ENCODE measurements at regions not wholly inside any gene's neighbourhood (a gene's known extent, or its start where the extent isn't known, plus 50 kb on each side); places are given as distances from the start of the nearest gene placed in this dataset.

- Histone ChIP-seq H3K4me3 (replicated peaks in 1 of 3; ENCODE audit: low read depth in 2 of 3, low read length in 3 of 3) (no peak overlapping the region), H3K27ac (ENCODE audit: low read depth in 1 of 2, low read length in 2 of 2) (no peak overlapping the region), H3K36me3 (replicated peaks in 1 of 2; ENCODE audit: control insufficient read depth in 1 of 2, insufficient read depth in 2 of 2, low read length in 2 of 2) (no peaks in the 10 kb centered on the region), H3K9me3 (replicated peaks in 1 of 2; ENCODE audit: control insufficient read depth in 1 of 2, insufficient read depth in 1 of 2, low read length in 2 of 2) (peaks cover 10 to 12% of the 10 kb centered on the region in 2 donors), H3K4me2 (replicated peaks; ENCODE audit: extremely low read depth, low read length, poor library complexity, severe bottlenecking) (no peak overlapping the region), H4K20me1 (ENCODE audit: insufficient read depth, low read length) (no peaks in the 10 kb centered on the region), H3K9ac (ENCODE audit: insufficient read depth, low read length, poor library complexity, severe bottlenecking) (no peak overlapping the region), H3K27me3 (ENCODE audit: control insufficient read depth in 2 of 2, insufficient read depth in 2 of 2, low read length in 2 of 2) (no peaks in the 10 kb centered on the region), H3K79me2 (ENCODE audit: insufficient read depth, low read length) (no peaks in the 10 kb centered on the region), H2AFZ (ENCODE audit: insufficient read depth, low read depth, low read length, poor library complexity, severe bottlenecking) (no peak overlapping the region), H3K4me1 (ENCODE audit: control insufficient read depth in 1 of 2, insufficient read depth in 2 of 2, low read length in 2 of 2) (no peaks in the 10 kb centered on the region)
- TF ChIP-seq, protein P1, sequence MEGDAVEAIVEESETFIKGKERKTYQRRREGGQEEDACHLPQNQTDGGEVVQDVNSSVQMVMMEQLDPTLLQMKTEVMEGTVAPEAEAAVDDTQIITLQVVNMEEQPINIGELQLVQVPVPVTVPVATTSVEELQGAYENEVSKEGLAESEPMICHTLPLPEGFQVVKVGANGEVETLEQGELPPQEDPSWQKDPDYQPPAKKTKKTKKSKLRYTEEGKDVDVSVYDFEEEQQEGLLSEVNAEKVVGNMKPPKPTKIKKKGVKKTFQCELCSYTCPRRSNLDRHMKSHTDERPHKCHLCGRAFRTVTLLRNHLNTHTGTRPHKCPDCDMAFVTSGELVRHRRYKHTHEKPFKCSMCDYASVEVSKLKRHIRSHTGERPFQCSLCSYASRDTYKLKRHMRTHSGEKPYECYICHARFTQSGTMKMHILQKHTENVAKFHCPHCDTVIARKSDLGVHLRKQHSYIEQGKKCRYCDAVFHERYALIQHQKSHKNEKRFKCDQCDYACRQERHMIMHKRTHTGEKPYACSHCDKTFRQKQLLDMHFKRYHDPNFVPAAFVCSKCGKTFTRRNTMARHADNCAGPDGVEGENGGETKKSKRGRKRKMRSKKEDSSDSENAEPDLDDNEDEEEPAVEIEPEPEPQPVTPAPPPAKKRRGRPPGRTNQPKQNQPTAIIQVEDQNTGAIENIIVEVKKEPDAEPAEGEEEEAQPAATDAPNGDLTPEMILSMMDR (IDR thresholded peaks at IDR 0.05): no peak
- no peak overlapping the region for H3K4me3 Mint-ChIP-seq
- intact Hi-C loops (cut with micrococcal nuclease): no loop called here
- peaks cover under 1 to 16% (median 9%) of the 10 kb centered on the region in 7 donors for H3K9me3 Mint-ChIP-seq
- H3K4me1 Mint-ChIP-seq: no peaks in the 10 kb centered on the region
- no peaks in the 10 kb centered on the region for H3K36me3 Mint-ChIP-seq
- WGBS (ENCODE audit: insufficient coverage): no CpG with 5 or more reads among the region's 2 CpGs
- no peak for DNase-seq
- no peak overlapping the region for H3K27ac Mint-ChIP-seq
- H3K27me3 Mint-ChIP-seq (ENCODE audit: low read depth in 3 of 3): peaks cover 0 to 2% (median 1%) of the 10 kb centered on the region in 3 donors
Measured at GRCh38 chr3:137866001-137866400, 101.9 kb downstream of the SOX14 start.

DNA sequence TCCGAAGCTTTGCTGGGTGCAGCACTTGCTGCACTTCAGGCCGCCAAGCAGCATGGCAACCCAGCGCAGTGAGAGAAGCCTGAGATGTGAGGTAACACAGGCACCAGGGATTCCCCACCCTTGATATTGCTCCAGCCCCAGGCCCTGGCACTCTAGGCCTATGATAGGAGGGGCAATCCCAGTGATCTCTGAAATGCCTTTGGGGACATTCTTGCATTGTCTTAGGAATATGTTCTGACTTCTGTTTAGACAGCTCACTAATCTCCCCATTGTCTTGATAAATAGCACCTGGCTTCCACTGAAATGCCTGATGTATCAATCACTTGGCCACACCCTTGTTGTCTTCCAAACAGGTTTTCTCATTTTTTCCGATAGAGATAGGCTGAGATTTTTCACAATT, 102.8 kb downstream of the SOX14 start:
- WGBS (ENCODE audit: insufficient coverage): 87% methylated on average over 4 of the region's 4 CpGs
- Histone ChIP-seq H3K9ac (ENCODE audit: insufficient read depth, low read length, poor library complexity, severe bottlenecking) (no peak overlapping the region), H3K4me3 (replicated peaks in 1 of 3; ENCODE audit: low read depth in 2 of 3, low read length in 3 of 3) (no peak overlapping the region), H2AFZ (ENCODE audit: insufficient read depth, low read depth, low read length, poor library complexity, severe bottlenecking) (no peak overlapping the region), H3K9me3 (replicated peaks in 1 of 2; ENCODE audit: control insufficient read depth in 1 of 2, insufficient read depth in 1 of 2, low read length in 2 of 2) (peaks cover 10 to 13% of the 10 kb centered on the region in 2 donors), H3K4me1 (ENCODE audit: control insufficient read depth in 1 of 2, insufficient read depth in 2 of 2, low read length in 2 of 2) (no peaks in the 10 kb centered on the region), H3K36me3 (replicated peaks in 1 of 2; ENCODE audit: control insufficient read depth in 1 of 2, insufficient read depth in 2 of 2, low read length in 2 of 2) (no peaks in the 10 kb centered on the region), H4K20me1 (ENCODE audit: insufficient read depth, low read length) (no peaks in the 10 kb centered on the region), H3K4me2 (replicated peaks; ENCODE audit: extremely low read depth, low read length, poor library complexity, severe bottlenecking) (no peak overlapping the region), H3K27me3 (ENCODE audit: control insufficient read depth in 2 of 2, insufficient read depth in 2 of 2, low read length in 2 of 2) (no peaks in the 10 kb centered on the region), H3K27ac (ENCODE audit: low read depth in 1 of 2, low read length in 2 of 2) (no peak overlapping the region), H3K79me2 (ENCODE audit: insufficient read depth, low read length) (no peaks in the 10 kb centered on the region)
- H3K9me3 Mint-ChIP-seq: peaks cover 4 to 19% (median 13%) of the 10 kb centered on the region in 7 donors
- H3K27me3 Mint-ChIP-seq (ENCODE audit: low read depth in 3 of 3): peaks cover 0 to 2% (median 1%) of the 10 kb centered on the region in 3 donors
- TF ChIP-seq, protein P1 (IDR thresholded peaks at IDR 0.05): no peak
- no peak for DNase-seq
- H3K4me3 Mint-ChIP-seq: no peak overlapping the region
- no peaks in the 10 kb centered on the region for H3K4me1 Mint-ChIP-seq
- H3K27ac Mint-ChIP-seq: no peak overlapping the region
- intact Hi-C loops (cut with micrococcal nuclease): no loop called here
- no peaks in the 10 kb centered on the region for H3K36me3 Mint-ChIP-seq
